Non-pigmented ciliary epithelial cell (primary cell): ENCODE measurements at regions not wholly inside any gene's neighbourhood (a gene's known extent, or its start where the extent isn't known, plus 50 kb on each side); places are given as distances from the start of the nearest gene placed in this dataset.
"Not testable (repeated sequence)": the region's sequence is repeated elsewhere in the genome, so short reads cannot be mapped to it uniquely, and the experiment has no call there.

Experiments used
- DNase-seq: peaks from one replicate; pipeline ENCODE4 v3.0.0-alpha.2; 2010; ENCODE audit warnings: low read depth

DNA sequence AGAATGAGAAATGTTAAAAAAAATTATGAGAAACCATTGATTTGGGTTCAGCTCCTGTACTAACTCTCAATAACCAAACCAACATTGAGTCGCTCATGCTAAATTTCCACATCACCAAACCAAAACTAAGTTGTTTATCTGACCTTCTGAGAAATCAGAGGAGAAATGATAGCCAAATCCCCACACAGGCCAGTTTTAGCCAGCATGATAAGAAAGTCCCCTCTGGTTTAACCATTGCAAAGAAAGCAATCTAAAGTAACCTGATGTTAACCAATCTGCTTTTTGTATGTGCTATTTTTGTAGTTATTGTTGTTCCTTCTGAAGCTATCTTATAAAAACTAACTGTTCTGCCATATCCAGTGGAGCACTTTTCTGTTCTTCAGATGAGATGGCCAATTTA is 599.7 kb downstream of the SLC16A7 start:
- DNase-seq: no peak

DNA sequence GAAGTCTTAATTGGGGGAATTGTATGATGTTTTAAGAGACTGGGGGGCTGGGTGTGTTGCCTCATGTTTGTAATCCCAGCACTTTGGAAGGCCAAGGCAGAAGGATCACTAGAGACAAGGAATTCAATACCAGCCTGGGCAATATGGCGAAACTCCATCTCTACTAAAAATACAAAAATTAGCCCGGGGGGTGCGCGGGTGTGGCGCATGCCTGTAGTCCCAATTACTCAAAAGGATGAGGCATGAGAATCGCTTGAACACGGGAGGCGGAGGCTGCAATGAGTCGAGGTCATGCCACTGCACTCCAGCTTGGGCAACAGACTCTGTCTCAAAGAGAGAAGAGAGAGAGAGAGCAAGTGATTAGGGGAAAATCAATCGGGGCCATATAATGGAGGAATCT is 600.5 kb downstream of the SLC16A7 start:
- DNase-seq: no peak

DNA sequence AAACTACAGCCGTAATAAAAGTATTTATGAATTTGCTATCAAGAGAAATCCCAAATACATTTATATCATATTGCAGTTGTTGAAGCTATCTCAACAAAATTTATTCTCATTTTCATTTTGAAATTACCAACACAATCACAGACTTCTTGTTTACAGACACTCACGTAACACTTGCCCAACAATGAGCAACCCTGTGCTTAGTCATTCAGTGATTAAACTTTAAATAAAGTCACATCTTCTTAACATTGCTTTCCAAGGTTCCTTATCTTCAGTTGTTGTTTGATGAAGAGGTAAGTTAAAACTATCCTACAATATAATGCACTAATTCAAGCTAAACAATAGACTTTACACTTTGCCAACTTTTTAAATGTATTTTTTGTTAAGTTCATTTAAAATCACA is 601.8 kb downstream of the SLC16A7 start:
- no peak for DNase-seq

DNA sequence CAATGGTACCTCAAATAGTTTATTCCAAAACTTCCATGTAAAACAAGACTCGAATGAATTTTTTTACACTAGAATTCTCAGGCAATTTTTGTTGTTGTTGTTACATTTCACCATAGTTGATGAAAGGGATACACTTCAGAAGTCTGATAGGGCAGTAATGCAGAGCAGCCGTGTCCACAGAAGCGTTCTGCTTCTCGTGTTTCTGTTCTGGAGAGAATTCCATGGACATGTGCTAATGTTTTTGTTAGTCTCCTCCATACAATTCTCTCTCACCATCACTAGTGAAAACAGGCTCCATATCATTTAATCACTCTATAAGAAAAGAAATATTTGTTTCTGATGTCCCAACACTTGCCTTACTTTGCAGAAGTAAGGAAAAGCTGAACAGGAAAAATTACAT is 606.1 kb downstream of the SLC16A7 start:
- no peak for DNase-seq

DNA sequence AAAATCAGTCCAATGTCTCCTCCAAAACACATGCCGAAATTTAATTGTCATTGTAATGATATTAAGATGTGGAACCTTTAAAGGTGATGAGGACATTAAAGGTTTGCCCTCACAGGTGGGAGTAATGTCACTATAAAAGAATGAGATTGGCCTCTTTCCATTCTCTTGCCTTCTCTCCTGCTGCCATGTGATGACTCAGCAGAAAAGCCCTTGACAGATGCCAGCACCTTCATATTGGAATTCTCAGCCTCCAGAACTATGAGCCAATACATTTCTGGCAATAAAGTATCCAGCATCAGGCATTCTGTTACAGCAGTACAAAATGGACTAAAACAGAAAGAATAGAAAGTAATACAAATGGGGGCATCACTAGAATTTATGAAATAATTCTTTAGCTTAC is 609.7 kb downstream of the SLC16A7 start:
- no peak for DNase-seq

- DNase-seq: no peak
Measured at GRCh38 chr12:60209521-60209920, 613.7 kb downstream of the SLC16A7 start.

- DNase-seq: no peak
Measured at GRCh38 chr12:60209933-60210332, 614.1 kb downstream of the SLC16A7 start.

DNA sequence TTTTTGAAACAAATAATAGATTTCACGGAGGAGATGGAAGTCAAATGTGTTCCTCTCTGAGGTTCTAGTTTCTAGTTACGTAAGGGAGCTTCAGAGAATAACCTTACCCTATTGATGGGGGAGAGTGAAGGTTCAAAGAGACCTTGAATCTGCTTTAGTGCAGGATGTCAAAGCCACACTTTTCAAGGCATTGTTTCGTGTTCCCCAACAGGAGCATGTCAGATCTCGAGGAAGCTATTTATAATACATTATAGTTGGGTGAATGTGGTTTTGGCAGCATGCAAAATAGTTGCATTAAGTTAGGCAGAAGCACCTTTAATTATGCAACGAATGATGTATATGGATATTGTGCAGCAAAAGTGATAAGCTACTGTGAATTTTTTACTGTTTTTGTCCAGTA is 614.9 kb downstream of the SLC16A7 start:
- no peak for DNase-seq

GRCh38 chr12:60211244-60211643 is 615.4 kb downstream of the SLC16A7 start:
- no peak for DNase-seq

DNA sequence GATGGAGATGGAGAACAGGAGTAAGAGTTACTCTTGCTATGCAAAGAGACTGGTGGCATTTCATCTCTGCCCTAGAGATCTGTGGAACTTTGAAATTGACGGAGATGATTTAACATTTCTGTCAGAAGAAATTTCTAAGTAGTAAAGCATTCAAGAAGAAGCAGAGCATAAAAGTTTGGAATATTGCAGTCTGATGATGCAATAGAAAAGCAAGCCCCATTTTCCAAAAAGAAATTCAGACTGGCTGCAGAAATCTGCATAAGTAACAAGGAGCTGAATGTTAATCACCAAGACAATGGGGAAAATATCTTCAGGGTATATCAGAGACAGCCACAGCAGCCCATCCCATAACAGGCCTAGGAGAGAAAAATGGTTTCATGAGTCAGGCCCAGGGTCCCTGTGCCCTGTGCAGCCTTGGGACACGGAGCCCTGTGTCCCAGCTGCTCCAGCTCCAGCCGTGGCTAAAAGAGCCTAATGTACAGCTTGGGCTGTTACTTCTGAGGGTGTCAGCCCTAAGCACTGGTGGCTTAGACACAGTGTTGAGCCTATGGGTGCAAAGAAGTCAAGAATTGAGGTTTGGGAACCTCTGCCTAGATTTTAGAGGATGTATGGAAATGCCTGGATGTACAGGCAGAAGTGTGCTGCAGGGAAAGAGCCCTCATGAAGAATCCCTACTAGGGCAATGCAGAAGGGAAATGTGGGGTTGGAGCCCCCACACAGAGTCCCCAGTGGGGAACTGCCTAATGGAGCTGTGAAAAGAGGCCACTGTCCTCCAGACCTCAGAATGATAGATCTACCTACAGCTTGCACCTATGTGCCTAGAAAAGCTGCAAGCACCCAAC is 616.6 kb downstream of the SLC16A7 start:
- no peak for DNase-seq

DNA sequence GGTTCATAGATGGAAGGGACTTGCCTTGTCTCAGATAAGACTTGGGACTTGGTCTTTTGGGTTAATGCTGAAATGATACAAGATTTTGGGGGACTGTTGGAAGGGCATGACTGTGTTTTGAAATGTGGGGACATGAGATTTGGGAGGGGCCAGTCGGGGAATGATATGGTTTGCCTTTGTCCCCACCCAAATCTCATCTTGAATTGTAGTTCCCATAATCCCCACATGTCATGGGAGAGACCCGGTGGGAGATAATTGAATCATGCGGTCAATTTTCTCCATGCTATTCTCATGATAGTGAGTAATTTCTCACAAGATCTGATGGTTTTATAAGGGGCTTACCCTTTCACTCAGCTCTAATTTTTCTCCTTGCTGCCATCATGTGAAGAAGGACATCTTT is 617.4 kb downstream of the SLC16A7 start:
- not testable (repeated sequence) for DNase-seq

- DNase-seq: no peak
Measured at GRCh38 chr12:60216226-60216625, 620.4 kb downstream of the SLC16A7 start.

DNA sequence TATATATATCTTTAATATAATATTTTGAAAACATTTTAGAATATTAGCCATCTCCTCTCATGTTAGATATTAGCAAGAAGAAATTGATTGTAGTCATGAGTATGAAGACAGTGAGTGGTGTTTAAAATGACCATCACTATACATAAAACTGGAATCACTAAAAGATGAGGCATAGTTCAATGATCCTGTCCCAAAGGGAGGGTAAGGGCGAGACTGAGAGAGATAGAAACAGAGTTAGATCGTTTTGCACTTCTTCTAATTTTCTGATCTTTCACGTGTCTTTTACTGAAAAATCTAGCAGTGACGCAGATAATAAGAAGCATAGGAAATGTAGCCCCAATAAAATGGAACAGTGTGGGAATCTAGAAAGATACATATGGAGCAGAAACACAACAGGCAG is 627.4 kb downstream of the SLC16A7 start:
- no peak for DNase-seq

DNA sequence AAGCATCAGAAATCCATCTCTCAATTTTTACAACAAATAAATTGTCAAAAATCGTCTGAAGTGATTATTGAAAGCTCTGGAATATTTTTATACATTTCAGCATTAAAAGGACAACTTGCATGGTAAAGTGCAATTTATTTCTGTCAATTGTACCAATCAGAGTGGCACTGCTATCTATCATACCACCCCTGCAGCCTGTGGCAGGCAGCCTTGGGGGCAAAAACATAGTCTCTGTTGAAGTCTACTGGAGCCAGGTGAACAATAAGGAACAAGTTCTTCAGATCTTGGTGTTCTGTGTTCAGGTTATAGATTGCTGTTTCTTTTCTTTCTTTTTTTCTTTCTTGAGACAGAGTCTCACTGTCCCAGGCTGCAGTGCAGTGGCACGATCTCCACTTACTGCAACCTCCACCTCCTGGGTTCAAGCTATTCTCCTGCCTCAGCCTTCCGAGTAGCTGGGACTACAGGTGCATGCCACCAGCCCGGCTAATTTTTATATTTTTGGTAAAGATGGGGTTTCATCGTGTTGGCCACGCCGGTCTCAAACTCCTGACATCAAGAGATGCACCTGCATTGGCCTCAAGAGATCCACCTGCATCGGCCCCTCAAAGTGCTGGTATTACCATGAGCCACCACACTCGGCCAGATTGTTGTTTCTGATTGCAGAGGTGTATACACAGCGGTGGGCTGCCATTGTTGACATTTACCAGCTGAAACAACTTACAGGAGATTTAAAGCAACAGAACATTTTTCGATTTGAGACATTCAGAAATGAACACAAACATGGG is 629.6 kb downstream of the SLC16A7 start:
- no peak for DNase-seq

- DNase-seq: no peak
Measured at GRCh38 chr12:60227916-60228315, 632.1 kb downstream of the SLC16A7 start.

DNA sequence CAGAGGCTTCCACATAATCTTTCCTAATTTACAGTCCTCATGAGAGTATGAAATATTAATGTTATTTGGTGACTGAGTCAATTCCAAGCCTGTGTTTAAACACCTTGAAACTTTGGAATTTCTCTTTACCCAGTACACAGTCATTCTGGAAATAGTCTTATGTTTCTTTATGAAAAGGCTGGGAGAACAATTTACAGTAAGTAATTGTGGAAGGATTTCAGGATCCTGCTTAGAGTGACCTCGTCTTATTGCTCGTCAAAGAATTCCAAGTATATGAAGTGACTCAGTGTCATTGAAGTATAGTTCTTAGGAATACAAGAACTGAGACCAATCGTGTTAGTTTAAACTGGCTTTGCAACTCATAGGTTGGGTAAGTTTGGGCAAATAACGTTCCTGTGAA is 634.2 kb downstream of the SLC16A7 start:
- no peak for DNase-seq

- DNase-seq: no peak
Measured at GRCh38 chr12:60231303-60231702, 635.5 kb downstream of the SLC16A7 start.

DNA sequence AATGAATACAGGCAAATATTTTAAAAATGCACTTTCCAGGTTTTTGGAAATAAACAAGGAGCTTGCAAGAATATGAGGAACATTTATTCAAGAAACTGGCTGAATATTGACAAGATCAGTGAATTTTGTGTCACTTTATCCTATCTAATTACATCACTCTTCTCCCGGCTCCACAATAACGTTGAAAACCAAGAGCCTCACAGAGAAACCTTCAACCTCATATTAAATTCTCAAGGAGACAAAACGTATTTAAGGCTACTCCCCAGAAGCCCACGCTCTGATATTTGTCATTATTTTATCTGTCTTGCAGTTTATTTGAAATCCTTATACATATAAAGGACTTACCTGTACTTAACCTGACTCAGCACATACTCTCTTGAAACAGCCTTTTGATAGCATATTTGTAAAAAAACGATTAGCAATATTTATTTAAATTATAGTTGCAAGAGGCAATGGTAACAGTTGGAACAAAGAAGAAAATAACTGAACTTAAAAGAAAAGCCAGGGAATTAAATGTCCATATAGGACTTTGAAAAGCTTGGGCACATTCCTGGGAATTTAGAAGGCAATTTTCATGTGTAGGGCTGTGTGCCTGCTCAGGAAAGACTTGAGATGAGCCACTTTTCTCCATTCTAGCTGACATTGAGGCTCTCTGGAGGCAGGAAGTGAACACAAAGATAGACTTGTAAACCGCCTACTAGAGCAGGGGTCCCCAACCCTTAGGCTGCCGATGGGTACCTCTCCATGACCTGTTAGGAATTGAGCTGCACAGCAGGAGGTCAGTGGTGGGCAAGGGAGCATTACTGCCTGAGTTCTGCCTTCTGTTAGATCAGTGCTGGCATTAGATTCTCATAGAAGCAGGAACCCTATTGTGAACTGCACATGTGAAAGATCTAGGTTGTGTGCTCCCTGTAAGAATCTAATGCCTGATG is 636.4 kb downstream of the SLC16A7 start:
- DNase-seq: no peak

DNA sequence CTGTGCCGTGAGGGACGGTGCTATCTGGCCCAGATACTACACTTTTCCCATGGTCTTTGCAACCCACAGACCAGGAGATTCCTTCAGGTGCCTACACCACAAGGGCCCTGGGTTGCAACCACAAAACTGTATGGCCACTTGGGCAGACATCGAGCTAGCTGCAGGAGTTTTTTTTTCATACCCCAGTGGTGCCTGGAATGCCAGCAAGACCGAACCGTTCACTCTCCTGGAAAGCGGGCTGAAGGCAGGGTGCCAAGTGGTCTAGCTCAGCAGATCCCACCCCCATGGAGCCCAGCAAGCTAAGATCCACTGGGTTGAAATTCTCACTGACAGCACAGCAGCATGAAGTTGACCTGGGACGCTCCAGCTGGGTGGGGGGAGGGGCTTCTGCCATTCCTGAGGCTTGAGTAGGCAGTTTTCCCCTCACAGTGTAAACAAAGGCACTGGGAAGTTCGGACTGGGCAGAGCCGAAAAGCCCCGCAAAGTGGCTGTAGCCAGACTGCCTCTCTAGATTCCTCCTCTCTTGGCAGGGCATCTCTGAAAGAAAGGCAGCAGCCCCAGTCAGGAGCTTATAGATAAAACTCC is 638.9 kb downstream of the SLC16A7 start:
- DNase-seq: not testable (repeated sequence)

- DNase-seq: no peak
Measured at GRCh38 chr12:60235261-60235660, 639.4 kb downstream of the SLC16A7 start.

DNA sequence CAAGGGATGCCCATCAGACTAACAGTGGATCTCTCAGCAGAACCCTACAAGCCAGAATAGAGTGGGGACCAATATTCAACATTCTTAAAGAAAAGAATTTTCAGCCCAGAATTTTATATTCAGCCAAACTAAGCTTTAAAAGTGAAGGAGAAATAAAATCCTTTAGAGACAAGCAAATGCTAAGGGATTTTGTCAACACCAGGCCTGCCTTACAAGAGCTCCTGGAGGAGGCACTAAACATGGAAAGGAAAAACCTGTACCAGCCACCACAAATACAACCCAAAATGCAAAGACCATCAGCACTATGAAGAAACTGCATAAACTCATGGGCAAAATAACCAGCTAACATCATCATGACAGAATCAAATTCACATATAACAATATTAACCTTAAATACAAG is 640.6 kb downstream of the SLC16A7 start:
- DNase-seq: not testable (repeated sequence)

- DNase-seq: no peak
Measured at GRCh38 chr12:60240891-60241290, 645.1 kb downstream of the SLC16A7 start.
